Hepatocyte (in vitro differentiated cells): ENCODE measurements at regions not wholly inside any gene's neighbourhood (a gene's known extent, or its start where the extent isn't known, plus 50 kb on each side); places are given as distances from the start of the nearest gene placed in this dataset.

ENCODE experiments used
- EZH2 ChIP-seq: fragments of 200-600 bp; sonication (generic); IDR thresholded peaks from 2 replicates; pipeline ENCODE4 v1.6.1; 2016; ENCODE audit warnings: antibody characterized with exemption, mild to moderate bottlenecking, borderline replicate concordance
- TF ChIP-seq, protein P1 (sequence below): fragments of 200-600 bp; sonication (generic); IDR thresholded peaks from 2 replicates; pipeline ENCODE4 v1.5.1; 2016; ENCODE audit warnings: antibody characterized with exemption, mild to moderate bottlenecking; ENCODE audit not compliant: poor library complexity

DNA sequence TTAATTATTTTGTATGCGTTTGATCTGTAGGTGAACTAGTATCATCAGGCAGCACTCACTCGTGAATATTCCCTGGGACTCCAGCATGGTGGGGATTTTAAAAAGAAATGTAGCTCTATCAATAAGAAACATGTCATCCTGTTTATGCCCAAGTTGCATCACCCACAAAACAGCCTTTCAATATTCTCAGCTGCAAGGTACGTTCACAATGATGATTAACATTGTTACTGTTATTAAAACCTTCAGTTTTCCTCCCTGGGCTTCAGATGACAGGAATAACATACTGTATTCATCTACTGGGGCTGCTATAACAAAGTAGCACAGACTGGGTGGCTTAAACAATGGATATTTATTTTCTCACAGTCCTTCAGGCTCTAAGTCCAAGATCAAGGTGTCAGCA, 87.9 kb upstream of the KLHL29 start:
- TF ChIP-seq EZH2: no peak
- TF ChIP-seq, protein P1, sequence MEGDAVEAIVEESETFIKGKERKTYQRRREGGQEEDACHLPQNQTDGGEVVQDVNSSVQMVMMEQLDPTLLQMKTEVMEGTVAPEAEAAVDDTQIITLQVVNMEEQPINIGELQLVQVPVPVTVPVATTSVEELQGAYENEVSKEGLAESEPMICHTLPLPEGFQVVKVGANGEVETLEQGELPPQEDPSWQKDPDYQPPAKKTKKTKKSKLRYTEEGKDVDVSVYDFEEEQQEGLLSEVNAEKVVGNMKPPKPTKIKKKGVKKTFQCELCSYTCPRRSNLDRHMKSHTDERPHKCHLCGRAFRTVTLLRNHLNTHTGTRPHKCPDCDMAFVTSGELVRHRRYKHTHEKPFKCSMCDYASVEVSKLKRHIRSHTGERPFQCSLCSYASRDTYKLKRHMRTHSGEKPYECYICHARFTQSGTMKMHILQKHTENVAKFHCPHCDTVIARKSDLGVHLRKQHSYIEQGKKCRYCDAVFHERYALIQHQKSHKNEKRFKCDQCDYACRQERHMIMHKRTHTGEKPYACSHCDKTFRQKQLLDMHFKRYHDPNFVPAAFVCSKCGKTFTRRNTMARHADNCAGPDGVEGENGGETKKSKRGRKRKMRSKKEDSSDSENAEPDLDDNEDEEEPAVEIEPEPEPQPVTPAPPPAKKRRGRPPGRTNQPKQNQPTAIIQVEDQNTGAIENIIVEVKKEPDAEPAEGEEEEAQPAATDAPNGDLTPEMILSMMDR: no peak
